ENCODE measurements at regions not wholly inside any gene's neighbourhood (a gene's known extent, or its start where the extent isn't known, plus 50 kb on each side); places are given as distances from the start of the nearest gene placed in this dataset.

DNA sequence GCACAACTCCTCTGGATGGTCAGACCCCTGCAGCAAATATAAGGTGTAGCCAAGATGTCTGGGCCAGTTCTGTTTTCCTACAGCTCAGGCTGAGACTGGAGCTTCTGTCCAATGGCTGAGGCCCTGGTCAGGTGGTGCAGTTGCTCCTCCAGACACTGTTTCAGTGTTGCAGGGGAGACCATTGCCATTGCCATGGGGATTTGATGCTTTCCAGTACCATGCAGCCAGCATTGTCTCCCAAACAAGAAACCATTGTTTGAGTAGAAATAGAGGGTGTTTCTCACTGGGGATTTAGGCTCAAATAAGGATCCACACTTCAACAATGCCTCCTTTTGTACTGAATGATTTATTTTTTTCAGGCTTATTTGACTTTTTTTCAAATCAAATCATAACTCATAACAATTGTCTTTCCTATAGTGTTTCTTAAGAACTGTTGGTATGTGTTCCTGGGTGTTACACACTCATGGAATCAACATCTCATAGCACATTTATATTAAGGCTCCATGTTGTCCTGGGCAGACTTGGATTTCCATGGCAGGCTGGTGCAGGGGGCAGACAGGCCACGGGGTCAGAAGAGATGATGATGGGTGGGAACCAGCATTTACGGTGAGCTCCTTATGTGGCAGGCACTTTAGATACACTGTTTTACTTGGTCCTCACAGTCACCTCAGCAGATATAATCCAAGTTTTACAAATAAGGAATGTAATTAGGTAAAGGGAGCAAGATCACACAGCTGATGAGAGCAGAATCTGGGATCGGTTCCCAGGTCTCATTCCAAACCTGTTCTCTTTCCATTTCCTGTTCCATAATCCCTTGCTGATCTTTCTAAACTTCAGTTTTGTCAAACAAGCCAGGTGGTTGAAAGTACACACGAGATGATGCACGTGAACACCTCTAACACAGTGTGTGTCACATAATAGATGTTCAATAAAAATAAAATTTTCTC, 95.9 kb upstream of the GNAQ start:
- no peak overlapping the region for H3K4me3 ChIP-seq (ENCODE audit: severe bottlenecking)

GRCh38 chr9:78123808-78124207, 92.2 kb upstream of the GNAQ start:
- Histone ChIP-seq H3K27ac (ENCODE audit: poor library complexity, severe bottlenecking) (no peak overlapping the region), H3K36me3 (ENCODE audit: low read depth) (no peaks in the 10 kb centered on the region), H3K4me3 (ENCODE audit: severe bottlenecking) (no peak overlapping the region), H3K9me3 (ENCODE audit: severe bottlenecking) (no peaks in the 10 kb centered on the region), H3K27me3 (ENCODE audit: insufficient read depth, poor library complexity, severe bottlenecking) (no peaks in the 10 kb centered on the region), H3K4me1 (ENCODE audit: insufficient read depth, poor library complexity, severe bottlenecking) (peaks cover 4% of the 10 kb centered on the region)
- no peak for TF ChIP-seq CTCF (IDR thresholded peaks at IDR 0.05; ENCODE audit: poor library complexity, severe bottlenecking)
- no peak for ATAC-seq (ENCODE audit: low read depth)
- no peak for DNase-seq (ENCODE audit: low spot score)

More for the DNA sequence above, 95.9 kb upstream of the GNAQ start:
- ATAC-seq (ENCODE audit: low read depth) (no peak), DNase-seq (ENCODE audit: low spot score) (no peak)
- Histone ChIP-seq H3K27ac (ENCODE audit: poor library complexity, severe bottlenecking) (no peak overlapping the region), H3K27me3 (ENCODE audit: insufficient read depth, poor library complexity, severe bottlenecking) (no peaks in the 10 kb centered on the region), H3K4me1 (ENCODE audit: insufficient read depth, poor library complexity, severe bottlenecking) (no peaks in the 10 kb centered on the region), H3K9me3 (ENCODE audit: severe bottlenecking) (no peaks in the 10 kb centered on the region), H3K36me3 (ENCODE audit: low read depth) (no peaks in the 10 kb centered on the region)
- TF ChIP-seq CTCF (IDR thresholded peaks at IDR 0.05; ENCODE audit: poor library complexity, severe bottlenecking), result no peak

DNA sequence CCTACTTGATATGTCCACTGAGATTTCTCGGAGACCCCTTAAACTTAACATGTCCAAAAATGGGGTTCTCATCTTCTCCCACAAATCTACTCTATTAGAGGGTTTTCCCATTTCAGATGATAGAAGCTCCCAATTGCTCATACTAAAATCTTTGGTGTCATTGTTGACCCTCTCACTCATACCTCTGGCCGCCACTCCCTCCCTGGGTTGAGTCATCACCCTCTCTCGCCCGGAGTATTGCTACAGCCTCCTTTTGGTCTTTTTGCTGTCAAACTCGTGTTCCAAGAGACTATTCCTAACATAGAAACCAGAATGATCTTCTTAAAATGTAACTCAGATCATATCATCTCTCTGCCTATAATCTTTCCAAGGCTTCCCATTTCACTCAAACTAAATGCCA, 91.0 kb upstream of the GNAQ start:
- Histone ChIP-seq H3K9me3 (ENCODE audit: severe bottlenecking) (no peaks in the 10 kb centered on the region), H3K27me3 (ENCODE audit: insufficient read depth, poor library complexity, severe bottlenecking) (no peaks in the 10 kb centered on the region), H3K4me3 (ENCODE audit: severe bottlenecking) (no peak overlapping the region), H3K27ac (ENCODE audit: poor library complexity, severe bottlenecking) (no peak overlapping the region), H3K36me3 (ENCODE audit: low read depth) (no peaks in the 10 kb centered on the region), H3K4me1 (ENCODE audit: insufficient read depth, poor library complexity, severe bottlenecking) (peaks cover 4% of the 10 kb centered on the region)
- no peak for TF ChIP-seq CTCF (IDR thresholded peaks at IDR 0.05; ENCODE audit: poor library complexity, severe bottlenecking)
- ATAC-seq (ENCODE audit: low read depth) (peak; percentile 74), DNase-seq (ENCODE audit: low spot score) (peak; percentile 68)

- Histone ChIP-seq H3K4me1 (ENCODE audit: insufficient read depth, poor library complexity, severe bottlenecking) (peaks cover 4% of the 10 kb centered on the region), H3K4me3 (ENCODE audit: severe bottlenecking) (no peak overlapping the region), H3K36me3 (ENCODE audit: low read depth) (no peaks in the 10 kb centered on the region), H3K27ac (ENCODE audit: poor library complexity, severe bottlenecking) (no peak overlapping the region), H3K9me3 (ENCODE audit: severe bottlenecking) (no peaks in the 10 kb centered on the region), H3K27me3 (ENCODE audit: insufficient read depth, poor library complexity, severe bottlenecking) (no peaks in the 10 kb centered on the region)
- no peak for DNase-seq (ENCODE audit: low spot score)
- peak; percentile 72 for TF ChIP-seq CTCF (IDR thresholded peaks at IDR 0.05; ENCODE audit: poor library complexity, severe bottlenecking)
- ATAC-seq (ENCODE audit: low read depth), result no peak
These were observed 89.9 kb upstream of the GNAQ start for GRCh38 chr9:78121488-78121887.

Data from RWPE2 (cell line).